LNCAP (cell line): ENCODE measurements at regions not wholly inside any gene's neighbourhood (a gene's known extent, or its start where the extent isn't known, plus 50 kb on each side); places are given as distances from the start of the nearest gene placed in this dataset.

Experiments used
- TF ChIP-seq, protein P1 (sequence below): fragments of 450-650 bp; IDR thresholded peaks from 2 replicates; pipeline ENCODE4 v1.5.1; 2017; ENCODE audit warnings: mild to moderate bottlenecking

DNA sequence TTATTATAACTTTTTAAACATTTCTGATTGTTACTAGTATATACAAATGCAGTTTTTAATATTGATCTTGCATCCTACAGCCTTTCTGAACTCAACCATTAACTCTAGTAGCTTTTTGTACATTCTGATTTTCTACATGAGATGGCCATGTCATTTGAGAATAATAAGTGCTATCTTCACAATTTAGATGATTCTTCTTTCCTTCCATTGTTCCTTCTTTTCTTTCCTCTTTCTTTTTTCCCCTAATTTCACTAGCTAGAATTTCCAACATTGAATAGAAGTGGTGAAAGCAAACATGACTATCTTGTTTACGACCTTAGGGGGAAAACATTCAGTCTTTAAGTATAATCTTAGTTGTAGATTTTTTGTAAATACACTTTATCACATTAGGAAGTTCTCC lies 128.2 kb upstream of the PRSS16 start:
- TF ChIP-seq, protein P1, sequence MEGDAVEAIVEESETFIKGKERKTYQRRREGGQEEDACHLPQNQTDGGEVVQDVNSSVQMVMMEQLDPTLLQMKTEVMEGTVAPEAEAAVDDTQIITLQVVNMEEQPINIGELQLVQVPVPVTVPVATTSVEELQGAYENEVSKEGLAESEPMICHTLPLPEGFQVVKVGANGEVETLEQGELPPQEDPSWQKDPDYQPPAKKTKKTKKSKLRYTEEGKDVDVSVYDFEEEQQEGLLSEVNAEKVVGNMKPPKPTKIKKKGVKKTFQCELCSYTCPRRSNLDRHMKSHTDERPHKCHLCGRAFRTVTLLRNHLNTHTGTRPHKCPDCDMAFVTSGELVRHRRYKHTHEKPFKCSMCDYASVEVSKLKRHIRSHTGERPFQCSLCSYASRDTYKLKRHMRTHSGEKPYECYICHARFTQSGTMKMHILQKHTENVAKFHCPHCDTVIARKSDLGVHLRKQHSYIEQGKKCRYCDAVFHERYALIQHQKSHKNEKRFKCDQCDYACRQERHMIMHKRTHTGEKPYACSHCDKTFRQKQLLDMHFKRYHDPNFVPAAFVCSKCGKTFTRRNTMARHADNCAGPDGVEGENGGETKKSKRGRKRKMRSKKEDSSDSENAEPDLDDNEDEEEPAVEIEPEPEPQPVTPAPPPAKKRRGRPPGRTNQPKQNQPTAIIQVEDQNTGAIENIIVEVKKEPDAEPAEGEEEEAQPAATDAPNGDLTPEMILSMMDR = no peak

GRCh38 chr6:27119761-27120160 lies 127.7 kb upstream of the PRSS16 start:
- TF ChIP-seq, protein P1 = no peak

- TF ChIP-seq, protein P1 = no peak
Measured at GRCh38 chr6:27121640-27122039, 125.9 kb upstream of the PRSS16 start.

DNA sequence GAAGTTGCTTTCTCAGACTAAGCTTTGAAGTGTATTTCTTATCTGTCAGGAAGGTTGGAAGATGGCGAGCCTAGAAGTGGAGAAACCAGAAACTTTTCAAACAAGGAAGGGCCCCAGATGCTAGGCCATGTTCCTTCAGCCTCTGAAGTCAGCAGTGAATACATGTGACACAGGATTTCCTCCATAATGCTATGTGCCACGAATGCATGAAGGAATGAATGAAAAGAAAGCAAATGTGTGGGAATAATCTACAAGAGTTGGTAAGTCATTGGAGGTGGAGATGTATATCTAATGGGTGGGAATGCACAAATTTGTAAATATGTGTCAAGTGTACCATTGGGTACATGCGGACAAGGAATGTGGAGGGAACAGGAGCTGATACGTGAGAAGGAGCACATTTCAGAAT lies 123.2 kb upstream of the PRSS16 start:
- TF ChIP-seq, protein P1 = no peak

DNA sequence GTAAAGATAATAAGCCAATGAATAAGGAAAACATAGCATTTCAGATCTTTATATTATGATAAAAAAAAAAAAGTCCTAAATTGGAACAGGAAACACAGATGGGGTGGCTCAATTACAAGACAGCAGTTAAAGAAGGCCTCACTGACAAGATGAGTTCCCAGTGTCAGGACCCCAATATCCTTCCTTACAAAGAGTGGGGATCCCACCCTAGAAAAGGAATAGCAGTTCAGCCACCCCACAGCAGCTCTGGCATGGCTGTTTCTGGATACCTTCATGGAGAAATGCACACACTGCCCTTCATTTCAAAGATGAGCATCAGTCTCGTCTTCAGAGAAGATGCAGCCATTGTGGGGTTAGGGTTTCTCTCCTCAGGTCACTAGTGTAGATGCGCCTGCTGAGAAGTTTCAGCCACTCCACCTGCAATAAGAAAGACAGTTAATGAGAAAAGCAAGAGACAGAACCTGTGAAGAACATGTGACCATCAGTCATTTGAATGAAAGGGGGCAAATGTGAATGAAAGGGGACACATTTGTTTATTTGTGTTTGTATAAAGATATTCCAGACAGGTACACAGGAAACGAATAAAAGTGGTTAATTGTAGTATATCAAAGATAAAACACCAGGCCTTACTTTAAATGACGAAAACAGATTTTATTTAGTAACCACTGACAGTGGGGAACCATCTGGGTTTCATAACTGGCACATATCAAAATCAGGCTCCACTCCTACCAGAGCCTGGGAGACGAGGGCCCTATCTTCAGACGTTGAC lies 121.3 kb upstream of the PRSS16 start:
- TF ChIP-seq, protein P1 = no peak

GRCh38 chr6:27126815-27127537 lies 120.5 kb upstream of the PRSS16 start:
- TF ChIP-seq, protein P1 = peak; percentile 76

DNA sequence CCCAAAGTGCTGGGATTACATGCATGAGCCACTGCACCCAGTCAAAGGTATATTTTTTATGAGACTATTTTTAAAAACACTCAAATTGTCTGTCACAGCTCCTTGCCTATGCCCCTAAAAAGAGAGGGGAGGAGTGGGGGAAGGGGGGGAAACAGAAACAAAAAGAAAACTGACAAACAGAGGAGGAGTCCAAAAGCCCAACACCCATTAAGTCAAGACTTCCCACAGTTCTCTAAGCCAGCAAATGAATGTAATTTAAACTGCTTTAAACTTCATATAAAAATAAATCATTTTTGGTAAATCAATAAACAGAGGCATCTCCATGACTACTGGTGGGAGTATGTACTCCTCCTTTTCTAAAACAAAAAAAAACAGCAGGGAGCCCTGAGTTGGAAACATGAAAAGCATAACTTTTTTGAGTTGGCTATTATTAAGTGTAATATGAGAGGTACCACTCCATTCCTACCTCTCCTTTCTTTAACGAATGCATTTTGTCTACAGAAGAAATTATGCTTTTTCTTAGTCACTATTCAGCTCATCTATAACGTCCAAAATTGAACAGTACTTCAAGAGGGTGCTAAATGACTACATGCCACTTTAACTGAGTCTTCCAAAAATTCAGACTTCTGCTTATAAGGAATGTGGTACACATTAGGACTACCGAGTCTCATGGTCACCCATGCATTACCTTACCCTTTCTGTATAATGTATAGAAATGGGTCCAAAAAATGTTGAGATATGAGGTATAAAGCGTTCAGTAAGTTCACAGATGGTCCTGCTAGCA lies 119.0 kb upstream of the PRSS16 start:
- TF ChIP-seq, protein P1 = no peak
